Thyroid gland (tissue), 4 donors: ENCODE measurements at regions not wholly inside any gene's neighbourhood (a gene's known extent, or its start where the extent isn't known, plus 50 kb on each side); places are given as distances from the start of the nearest gene placed in this dataset.

Experiments used
- CTCF ChIP-seq, 6 experiments: fragments of 200-600 bp in 3 of 6; fragments of 450-650 bp in 3 of 6; sonication (generic) in 3 of 6; IDR thresholded peaks; one replicate each; pipeline ENCODE4 v1.5.1; 2016 to 2019; ENCODE audit warnings: antibody characterized with exemption in 6 of 6, mild to moderate bottlenecking in 2 of 6, inconsistent platforms in 1 of 6, moderate library complexity in 1 of 6
- POLR2A ChIP-seq, 2 donors: fragments of 450-650 bp; IDR thresholded peaks; one replicate each; pipeline ENCODE4 v1.6.1; 2017; ENCODE audit warnings: antibody characterized with exemption in 2 of 2, mild to moderate bottlenecking in 2 of 2, moderate library complexity in 1 of 2

DNA sequence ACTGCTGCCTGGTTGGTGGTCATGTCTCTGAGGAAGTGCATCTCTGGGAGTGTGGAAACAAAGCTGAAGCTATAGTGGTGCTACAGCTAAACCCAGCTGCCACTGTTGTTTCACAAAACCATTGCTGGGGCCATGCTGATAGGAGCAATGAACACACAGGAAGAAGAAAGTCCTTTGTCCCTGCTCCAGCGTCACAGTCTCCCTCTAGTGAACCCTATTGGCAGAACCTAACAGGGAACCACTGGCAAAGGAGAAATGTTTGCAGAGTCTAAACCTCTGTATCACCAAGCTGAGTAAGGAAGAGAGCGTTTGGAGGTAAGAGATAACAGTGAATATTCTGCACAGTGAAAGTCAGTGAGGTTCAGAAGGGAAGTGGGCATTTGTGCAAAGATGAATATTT, 244.0 kb downstream of the YTHDC2 start:
- TF ChIP-seq CTCF (IDR thresholded peaks at IDR 0.05) (no peak), POLR2A (IDR thresholded peaks at IDR 0.05) (no peak)
